Activated CD4-positive, alpha-beta T cell treated with anti-CD3 and anti-CD28 coated beads, Interleukin-2, amount 50 U/mL, for 16 hours (primary cell): ENCODE measurements at regions not wholly inside any gene's neighbourhood (a gene's known extent, or its start where the extent isn't known, plus 50 kb on each side); places are given as distances from the start of the nearest gene placed in this dataset.
"Not testable (repeated sequence)": the region's sequence is repeated elsewhere in the genome, so short reads cannot be mapped to it uniquely, and the experiment has no call there.

Source experiments
- DNase-seq: peaks from one replicate; pipeline ENCODE4 v3.0.0-alpha.2; 2020

DNA sequence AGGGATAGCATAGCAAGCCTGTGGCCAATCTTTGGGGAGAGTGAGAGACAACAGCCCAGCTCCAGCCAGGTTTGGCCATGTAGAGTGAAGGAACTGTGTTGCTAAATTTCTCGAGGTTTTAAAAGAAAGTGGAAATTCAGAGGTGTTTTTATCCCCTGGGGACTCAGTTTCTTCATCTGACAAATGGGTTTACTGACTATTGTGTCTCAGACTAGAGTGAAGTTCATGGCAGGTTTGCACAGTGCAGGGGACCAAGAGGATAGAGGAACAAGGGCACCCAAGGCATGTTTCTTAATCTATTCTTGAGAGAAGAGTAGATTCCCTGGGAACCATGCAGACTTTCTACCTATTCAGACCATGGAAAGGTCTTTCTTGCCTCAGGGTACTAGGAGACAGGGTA, 555.8 kb upstream of the C16orf82 start:
- DNase-seq, result no peak

GRCh38 chr16:26511463-26511862, 555.3 kb upstream of the C16orf82 start:
- no peak for DNase-seq

DNA sequence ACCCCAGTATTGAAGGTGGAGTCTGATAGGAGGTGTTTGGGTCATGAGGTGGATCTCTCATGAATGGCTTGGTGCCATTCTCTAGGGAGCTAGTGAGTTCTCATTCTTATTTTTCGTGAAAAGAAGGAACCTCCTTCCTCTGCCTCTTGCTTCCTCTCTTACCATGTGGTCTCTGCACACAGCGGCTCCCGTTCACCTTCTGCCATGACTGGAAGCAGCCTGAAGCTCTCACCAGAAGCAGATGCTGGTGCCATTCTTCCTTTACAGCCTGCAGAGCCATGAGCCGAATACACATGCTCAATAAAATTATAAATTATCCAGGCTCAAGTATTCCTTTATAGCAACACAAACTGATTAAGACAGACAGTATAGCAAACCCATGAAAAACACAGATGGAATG, 545.1 kb upstream of the C16orf82 start:
- no peak for DNase-seq

- DNase-seq, result no peak
Observed at GRCh38 chr16:26524281-26524680, 542.4 kb upstream of the C16orf82 start.

DNA sequence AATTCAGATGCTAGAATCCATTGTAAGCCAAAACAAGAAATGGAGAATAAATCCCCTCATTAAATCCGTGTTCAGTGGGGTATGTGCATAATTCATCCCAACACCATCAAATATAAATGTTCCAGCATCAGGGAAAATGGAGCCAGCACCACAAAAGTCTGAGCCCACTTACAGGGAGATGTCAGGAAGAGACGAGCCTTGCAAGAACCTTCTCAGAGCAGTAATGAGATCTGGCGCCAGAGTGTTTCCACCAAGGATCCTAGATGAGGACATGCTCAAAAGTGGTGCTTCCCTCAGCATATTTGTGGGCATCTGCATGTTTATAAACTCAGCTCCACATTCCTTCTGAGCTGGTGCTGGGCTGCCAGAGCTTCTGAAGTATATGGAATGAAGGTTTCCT, 541.9 kb upstream of the C16orf82 start:
- DNase-seq, result no peak

DNA sequence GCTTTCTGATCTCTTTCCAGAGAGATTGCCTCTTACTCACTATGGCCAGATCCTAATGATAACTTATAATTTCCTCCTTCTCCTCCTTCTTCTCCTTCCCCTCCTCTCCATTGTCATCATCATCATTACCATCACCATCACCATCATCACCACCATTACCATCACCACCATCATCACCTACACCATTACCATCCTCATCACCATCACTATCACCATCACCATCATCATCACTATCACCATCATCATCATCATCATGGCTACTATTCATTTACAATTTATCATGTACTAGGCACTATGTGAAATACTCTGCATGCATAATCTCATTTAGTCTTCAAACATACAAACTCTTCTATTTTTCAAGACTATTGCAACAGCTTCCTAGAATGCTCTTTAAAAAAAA, 540.9 kb upstream of the C16orf82 start:
- no peak for DNase-seq

DNA sequence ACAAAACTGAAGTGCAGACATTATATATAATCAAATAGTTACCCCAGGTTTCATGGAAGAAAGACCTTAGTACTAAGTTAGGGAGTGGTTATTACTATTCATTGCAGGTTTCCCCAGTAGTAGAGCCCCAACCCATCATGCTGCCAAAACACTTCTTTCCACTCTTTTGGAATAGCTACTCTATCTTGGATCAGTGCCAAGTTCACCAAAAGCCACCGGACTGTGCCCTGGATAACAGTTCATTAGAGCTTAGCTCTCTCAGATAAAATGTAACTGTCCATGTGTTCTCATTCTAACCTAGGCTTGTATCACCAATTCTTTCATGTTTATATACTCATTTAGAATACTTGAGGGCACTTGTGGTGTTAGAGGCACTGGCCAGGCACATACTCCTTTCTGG, 540.1 kb upstream of the C16orf82 start:
- no peak for DNase-seq

DNA sequence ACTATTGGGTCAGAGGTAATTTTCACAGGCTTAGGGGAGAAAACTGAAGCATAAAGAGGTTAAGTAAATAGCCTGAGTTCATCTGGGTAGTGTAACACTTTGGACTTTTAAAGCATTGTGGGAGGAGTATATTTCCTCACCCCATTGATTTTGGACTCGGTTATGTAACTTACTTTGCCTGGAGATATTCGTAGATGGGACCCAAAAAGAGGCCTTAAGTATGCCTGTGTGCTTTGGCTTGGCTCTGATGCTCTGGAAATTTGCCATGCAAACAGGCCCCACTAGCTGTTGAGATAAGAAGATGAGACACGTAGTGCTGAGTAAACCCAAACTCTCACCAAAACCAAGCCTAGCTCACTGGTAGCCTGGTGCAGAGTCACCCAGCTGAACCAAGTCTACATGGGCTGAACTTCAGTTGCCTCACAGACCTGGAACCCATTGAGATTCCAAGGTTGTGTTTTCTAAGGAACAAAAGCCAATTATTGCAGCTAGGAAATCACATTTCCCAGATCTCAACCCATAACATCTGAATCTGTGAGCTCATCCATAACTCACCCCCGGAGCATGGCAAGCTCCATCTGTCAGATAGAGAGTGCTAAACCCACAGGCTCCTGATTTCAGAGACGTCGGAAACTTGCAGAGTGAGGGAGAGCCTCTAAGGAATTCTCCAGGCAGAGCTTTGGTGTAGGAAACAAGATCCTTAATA, 536.0 kb upstream of the C16orf82 start:
- no peak for DNase-seq

- no peak for DNase-seq
Observed at GRCh38 chr16:26531290-26531730, 535.4 kb upstream of the C16orf82 start.

- no peak for DNase-seq
Observed at GRCh38 chr16:26532456-26532855, 534.3 kb upstream of the C16orf82 start.

GRCh38 chr16:26542198-26542597, 524.5 kb upstream of the C16orf82 start:
- no peak for DNase-seq

- DNase-seq, result no peak
Observed at GRCh38 chr16:26546573-26546972, 520.2 kb upstream of the C16orf82 start.

- no peak for DNase-seq
Observed at GRCh38 chr16:26547681-26548080, 519.0 kb upstream of the C16orf82 start.

- no peak for DNase-seq
Observed at GRCh38 chr16:26550111-26550610, 516.6 kb upstream of the C16orf82 start.

GRCh38 chr16:26554030-26554429, 512.7 kb upstream of the C16orf82 start:
- no peak for DNase-seq

DNA sequence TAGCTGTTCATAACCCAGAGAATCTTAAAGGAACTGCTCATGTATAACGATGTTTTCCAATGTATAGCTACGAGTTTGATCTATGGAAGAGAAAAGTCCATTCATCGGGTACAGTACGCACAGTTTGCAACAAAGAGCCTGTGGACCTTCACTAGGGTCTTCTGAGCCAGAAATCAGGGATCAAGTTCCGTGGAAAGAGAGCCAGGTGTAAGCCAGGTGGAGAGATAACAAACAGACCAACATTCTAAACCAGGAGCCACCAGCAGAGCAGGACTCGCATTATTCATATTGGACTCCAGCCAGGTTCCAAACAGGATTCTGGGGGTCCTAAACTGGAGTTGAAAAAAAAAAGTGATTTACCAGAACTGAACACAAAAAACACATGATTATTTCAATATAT, 505.4 kb upstream of the C16orf82 start:
- no peak for DNase-seq

DNA sequence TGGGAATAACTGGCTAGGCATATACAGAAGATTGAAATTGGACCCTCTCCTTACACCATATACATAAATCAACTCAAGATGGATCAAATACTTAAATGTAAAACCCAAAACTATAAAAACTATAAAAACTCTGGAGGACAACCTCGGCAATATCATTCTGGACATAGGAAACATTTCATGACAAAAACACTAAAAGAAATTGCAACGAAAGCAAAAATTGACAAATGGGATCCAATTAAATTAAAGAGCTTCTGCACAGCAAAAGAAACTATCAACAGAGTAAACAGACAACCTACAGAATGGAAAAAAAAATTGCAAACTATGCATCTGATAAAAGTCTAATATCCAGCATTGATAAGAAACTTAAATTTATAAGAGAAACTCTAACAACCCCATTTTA, 503.7 kb upstream of the C16orf82 start:
- no peak for DNase-seq

- no peak for DNase-seq
Observed at GRCh38 chr16:26567356-26567755, 499.4 kb upstream of the C16orf82 start.

GRCh38 chr16:26569793-26570192, 496.9 kb upstream of the C16orf82 start:
- peak; percentile 23 for DNase-seq

- no peak for DNase-seq
Observed at GRCh38 chr16:26578748-26579147, 488.0 kb upstream of the C16orf82 start.

DNA sequence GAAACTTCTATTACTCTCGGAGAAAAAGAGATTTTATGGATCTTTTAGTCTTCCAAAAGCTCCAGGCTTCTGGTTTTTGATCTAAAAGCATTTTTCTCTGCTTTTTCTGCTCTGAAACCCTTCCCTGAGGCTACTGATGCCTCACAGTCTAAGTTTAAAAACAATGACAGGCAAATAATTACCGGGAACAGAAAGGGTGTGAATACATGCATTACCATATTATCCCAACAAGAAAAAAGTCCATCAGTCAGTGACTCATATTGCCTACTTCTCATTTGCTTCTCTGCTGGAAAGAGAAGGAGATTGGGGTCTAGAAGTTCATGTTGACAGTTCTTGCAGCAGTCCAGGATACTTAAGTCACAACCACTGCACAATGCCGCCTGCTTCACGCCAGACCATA, 482.9 kb upstream of the C16orf82 start:
- DNase-seq, result no peak

- no peak for DNase-seq
Observed at GRCh38 chr16:26593700-26594099, 473.0 kb upstream of the C16orf82 start.

GRCh38 chr16:26594666-26595065, 472.1 kb upstream of the C16orf82 start:
- no peak for DNase-seq

- no peak for DNase-seq
Observed at GRCh38 chr16:26595199-26595598, 471.5 kb upstream of the C16orf82 start.

DNA sequence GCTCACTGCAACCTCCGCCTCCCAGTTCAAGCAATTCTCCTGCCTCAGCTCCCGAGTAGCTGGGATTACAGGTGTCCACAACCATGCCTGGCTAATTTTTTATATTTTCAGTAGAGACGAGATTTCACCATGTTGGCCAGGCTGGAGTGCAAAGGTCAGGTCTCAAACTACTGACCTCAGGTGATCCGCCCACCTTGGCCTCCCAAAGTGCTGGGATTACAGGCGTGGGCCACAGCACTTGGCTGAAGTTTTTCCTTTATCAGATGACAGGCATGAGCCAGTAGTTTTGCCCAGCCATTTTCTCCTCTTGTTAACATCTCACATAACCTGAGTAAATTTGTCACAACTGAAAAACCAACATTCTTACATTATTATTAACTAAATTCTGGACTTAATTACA, 470.7 kb upstream of the C16orf82 start:
- not testable (repeated sequence) for DNase-seq
